Prostate gland (tissue), 2 donors: ENCODE measurements at regions not wholly inside any gene's neighbourhood (a gene's known extent, or its start where the extent isn't known, plus 50 kb on each side); places are given as distances from the start of the nearest gene placed in this dataset.
"Not testable (repeated sequence)": the region's sequence is repeated elsewhere in the genome, so short reads cannot be mapped to it uniquely, and the experiment has no call there.

Source experiments
- DNase-seq: peaks from one replicate; pipeline ENCODE4 v3.0.0-alpha.2; 2019; ENCODE audit warnings: low spot score
- H3K27ac ChIP-seq, 2 donors: fragments of 200-600 bp; sonication (generic); 2 replicates each; pipeline ENCODE4 v1.5.1; 2017 to 2019
- H3K27me3 ChIP-seq: fragments of 200-600 bp; sonication (generic); replicated peaks from 2 replicates; pipeline ENCODE4 v1.5.1; 2019; ENCODE audit not compliant: insufficient read depth
- H3K36me3 ChIP-seq, 2 donors: fragments of 200-600 bp; sonication (generic); 1 replicate in 1 of 2; 2 replicates in 1 of 2; pipeline versions ENCODE4 v1.5.1 to v1.8.1; 2017 to 2019
- H3K4me1 ChIP-seq: fragments of 200-600 bp; sonication (generic); replicated peaks from 2 replicates; pipeline ENCODE4 v1.5.1; 2019
- H3K4me3 ChIP-seq, 2 donors: fragments of 200-600 bp; sonication (generic); 2 replicates each; pipeline ENCODE4 v1.5.1; 2017 to 2019
- H3K9me3 ChIP-seq: fragments of 200-600 bp; sonication (generic); 2 replicates; pipeline ENCODE4 v1.5.1; 2017
- CTCF ChIP-seq, 4 experiments: fragments of 200-600 bp in 2 of 4; fragments of 450-650 bp in 2 of 4; sonication (generic) in 2 of 4; IDR thresholded peaks; 1 replicate in 3 of 4; 2 replicates in 1 of 4; pipeline ENCODE4 v1.5.1; 2016 to 2019; ENCODE audit warnings: antibody characterized with exemption in 4 of 4, mild to moderate bottlenecking in 2 of 4, moderate library complexity in 2 of 4
- POLR2A ChIP-seq: fragments of 450-650 bp; IDR thresholded peaks from one replicate; pipeline ENCODE4 v1.6.1; 2016; ENCODE audit warnings: antibody characterized with exemption, mild to moderate bottlenecking
- POLR2AphosphoS5 ChIP-seq: sonication (generic); formaldehyde crosslinking; IDR thresholded peaks from one replicate; pipeline ENCODE4 v1.6.1; 2017; ENCODE audit warnings: antibody characterized with exemption
- WGBS: methylation state at CpG from one replicate; pipeline ENCODE4 v1.1.5; 2018; 5-methylcytosine and 5-hydroxymethylcytosine counted together
- intact Hi-C: fragments of 100-400 bp; cut with DNase I; formaldehyde crosslinking; loops from one replicate; pipeline ENCODE4 v1.14.2; 2022

- Histone ChIP-seq H3K4me1 (no peaks in the 10 kb centered on the region), H3K27ac (no peak overlapping the region), H3K36me3 (no peaks in the 10 kb centered on the region), H3K9me3 (no peaks in the 10 kb centered on the region), H3K27me3 (no peaks in the 10 kb centered on the region), H3K4me3 (no peak overlapping the region)
- 92% methylated on average over 2 of the region's 2 CpGs for WGBS
- DNase-seq, result no peak
- TF ChIP-seq CTCF (IDR thresholded peaks at IDR 0.05) (no peak), POLR2AphosphoS5 (no peak), POLR2A (no peak)
- intact Hi-C loops, result no loop called here
Measured at GRCh38 chr5:25451294-25451693, 806.5 kb upstream of the CDH10 start.

GRCh38 chr5:25448646-25449045, 803.9 kb upstream of the CDH10 start:
- no peaks in the 10 kb centered on the region for H3K36me3 ChIP-seq
- no peaks in the 10 kb centered on the region for H3K4me1 ChIP-seq
- DNase-seq, result peak; percentile 6
- no peaks in the 10 kb centered on the region for H3K9me3 ChIP-seq
- 54% methylated on average over 10 of the region's 10 CpGs for WGBS
- no peak overlapping the region for H3K4me3 ChIP-seq
- no peak for TF ChIP-seq POLR2AphosphoS5
- TF ChIP-seq POLR2A, result no peak
- no peak for TF ChIP-seq CTCF (IDR thresholded peaks at IDR 0.05)
- intact Hi-C loops, result no loop called here
- no peaks in the 10 kb centered on the region for H3K27me3 ChIP-seq
- no peak overlapping the region for H3K27ac ChIP-seq

GRCh38 chr5:25448190-25448621, 803.4 kb upstream of the CDH10 start:
- TF ChIP-seq POLR2A (no peak), CTCF (IDR thresholded peaks at IDR 0.05) (no peak), POLR2AphosphoS5 (no peak)
- Histone ChIP-seq H3K4me3 (no peak overlapping the region), H3K9me3 (no peaks in the 10 kb centered on the region), H3K36me3 (no peaks in the 10 kb centered on the region), H3K4me1 (no peaks in the 10 kb centered on the region), H3K27me3 (no peaks in the 10 kb centered on the region), H3K27ac (no peak overlapping the region)
- no peak for DNase-seq
- 24% methylated on average over 6 of the region's 6 CpGs for WGBS
- intact Hi-C loops, result no loop called here

- H3K36me3 ChIP-seq, H3K4me3 ChIP-seq, H3K9me3 ChIP-seq, H3K4me1 ChIP-seq, H3K27me3 ChIP-seq, DNase-seq, H3K27ac ChIP-seq, intact Hi-C loops: not testable (repeated sequence)
- 77% methylated on average over 3 of the region's 3 CpGs for WGBS
Measured at GRCh38 chr5:25446061-25446420, 801.3 kb upstream of the CDH10 start.

- H3K4me1 ChIP-seq, H3K36me3 ChIP-seq, intact Hi-C loops, H3K27me3 ChIP-seq, H3K9me3 ChIP-seq, H3K4me3 ChIP-seq, H3K27ac ChIP-seq, DNase-seq: not testable (repeated sequence)
- 87% methylated on average over 10 of the region's 10 CpGs for WGBS
Measured at GRCh38 chr5:25445381-25446060, 800.7 kb upstream of the CDH10 start.

GRCh38 chr5:25444697-25445096, 799.9 kb upstream of the CDH10 start:
- H3K36me3 ChIP-seq, result no peaks in the 10 kb centered on the region
- WGBS, result 81% methylated on average over 2 of the region's 2 CpGs
- TF ChIP-seq POLR2A, result no peak
- no peak for TF ChIP-seq CTCF (IDR thresholded peaks at IDR 0.05)
- no peak for TF ChIP-seq POLR2AphosphoS5
- H3K27me3 ChIP-seq, result no peaks in the 10 kb centered on the region
- no peak for DNase-seq
- intact Hi-C loops, result no loop called here
- no peak overlapping the region for H3K4me3 ChIP-seq
- no peak overlapping the region for H3K27ac ChIP-seq
- no peaks in the 10 kb centered on the region for H3K9me3 ChIP-seq
- no peaks in the 10 kb centered on the region for H3K4me1 ChIP-seq
